Epidermal melanocyte (primary cell): ENCODE measurements at regions not wholly inside any gene's neighbourhood (a gene's known extent, or its start where the extent isn't known, plus 50 kb on each side); places are given as distances from the start of the nearest gene placed in this dataset.

Source experiments
- DNase-seq: peaks from one replicate; pipeline ENCODE4 v3.0.0; 2011; ENCODE audit warnings: low spot score; ENCODE audit not compliant: insufficient read length

DNA sequence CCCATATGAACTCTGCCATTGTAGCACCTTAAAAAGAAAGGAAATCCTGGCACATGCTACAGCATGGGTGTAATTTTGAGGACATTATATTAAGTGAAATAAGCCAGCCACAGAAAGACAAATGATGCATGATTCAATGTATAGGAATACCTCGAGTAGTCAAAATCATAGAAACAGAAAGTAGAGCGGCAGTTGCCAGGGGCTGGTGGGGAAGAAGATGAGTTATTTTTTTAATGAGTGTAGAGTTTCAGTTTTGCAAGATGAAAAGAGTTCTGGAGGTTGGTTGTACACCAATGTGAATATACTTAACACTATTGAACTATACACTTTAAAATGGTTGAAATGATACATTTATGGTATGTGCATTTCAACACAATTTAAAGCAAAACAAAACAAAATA, 133.0 kb downstream of the ZDHHC21 start:
- DNase-seq = no peak

DNA sequence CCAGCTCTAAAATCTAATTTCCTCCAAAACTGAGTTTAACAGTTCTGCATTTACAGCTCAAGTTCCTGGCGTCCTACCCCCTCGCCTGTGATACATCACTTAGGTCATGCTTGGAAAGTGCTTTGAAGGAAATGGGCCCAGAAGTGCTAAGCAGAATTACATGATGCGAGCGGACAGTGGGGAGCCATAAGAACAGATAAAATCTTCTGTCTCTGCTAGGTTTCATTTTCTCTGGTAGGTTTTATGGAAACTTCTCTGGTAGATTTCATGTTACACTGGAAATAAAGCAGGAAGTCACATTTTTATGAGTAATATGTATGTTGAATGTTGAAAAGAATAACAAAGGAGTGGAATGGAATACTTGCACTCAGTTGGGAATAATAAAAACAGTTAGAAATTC, 138.3 kb downstream of the ZDHHC21 start:
- no peak for DNase-seq

DNA sequence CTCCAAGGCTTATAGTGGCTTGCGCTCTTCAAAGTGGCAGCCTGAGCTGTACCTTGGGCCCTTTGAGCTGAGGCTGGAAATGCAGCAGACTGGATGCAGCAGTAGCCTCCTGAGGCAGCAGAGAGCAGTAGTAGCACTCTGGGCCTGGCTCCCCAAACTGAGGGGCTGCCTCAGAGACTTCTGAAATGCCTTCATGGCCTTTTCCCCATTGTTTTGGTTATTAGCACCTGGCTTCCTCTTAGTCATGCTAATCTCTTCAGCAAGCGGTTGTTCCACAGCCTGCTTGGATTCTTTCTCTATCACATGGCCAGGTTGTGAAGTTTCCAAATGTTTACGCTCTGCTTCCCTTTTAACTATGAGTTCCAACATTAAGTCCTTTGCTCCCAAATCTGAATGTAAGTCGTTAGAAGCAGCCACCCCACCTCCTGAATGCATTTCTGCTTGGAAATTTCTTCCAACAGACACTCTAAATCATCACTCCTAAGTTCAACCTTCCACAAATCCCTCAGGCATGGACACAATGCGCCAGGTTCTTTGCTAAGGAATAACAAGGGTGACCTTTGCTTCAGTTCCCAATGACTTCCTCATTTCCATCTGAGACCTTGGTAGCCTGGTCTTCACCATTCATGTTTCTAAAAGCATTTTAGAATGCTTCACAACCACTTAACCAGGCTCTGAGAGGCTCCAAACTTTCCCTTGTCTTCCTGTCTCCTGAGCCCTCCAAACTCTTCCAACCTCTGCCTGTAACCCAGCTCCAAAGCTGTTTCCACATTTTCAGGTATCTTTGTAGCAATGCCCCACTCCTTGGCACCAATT, 145.8 kb downstream of the ZDHHC21 start:
- DNase-seq = no peak

DNA sequence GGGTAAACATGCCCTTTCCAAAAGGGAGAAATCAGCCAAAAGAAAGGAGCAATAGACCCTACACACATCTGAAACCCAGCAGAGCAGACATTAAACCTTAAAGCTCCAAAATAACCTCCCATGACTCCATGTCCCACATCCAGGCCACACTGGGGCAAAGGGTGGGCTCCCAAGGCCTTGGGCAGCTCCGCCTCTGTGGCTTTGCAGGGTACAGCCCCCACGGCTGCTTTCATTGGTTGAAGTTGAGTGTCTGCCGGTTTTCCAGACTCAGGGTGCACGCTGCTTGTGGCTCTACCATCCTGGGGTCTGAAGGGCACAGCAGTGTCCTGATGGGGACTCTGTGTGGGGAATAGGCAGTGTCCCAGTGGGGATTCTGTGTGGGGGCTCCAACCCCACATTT, 146.5 kb downstream of the ZDHHC21 start:
- DNase-seq = no peak

DNA sequence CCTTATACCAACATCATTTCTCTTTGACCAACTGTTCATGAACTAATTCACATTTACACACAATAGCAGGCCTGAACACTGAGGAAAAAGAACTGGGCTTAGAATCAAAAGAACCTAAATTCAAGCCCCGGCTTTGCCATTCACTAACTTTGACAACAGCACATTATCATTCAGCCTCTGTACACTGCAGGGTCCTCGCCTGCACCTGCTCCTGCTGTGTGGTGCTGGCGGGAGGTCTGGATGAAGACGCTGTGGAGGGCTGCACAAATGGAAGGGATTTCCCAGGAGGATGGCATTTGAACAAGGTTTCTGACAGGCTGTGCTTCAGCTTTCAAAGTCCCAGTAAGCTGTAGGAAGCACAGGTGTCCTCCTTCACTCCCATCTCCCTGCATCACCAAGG, 151.2 kb downstream of the ZDHHC21 start:
- DNase-seq = no peak

DNA sequence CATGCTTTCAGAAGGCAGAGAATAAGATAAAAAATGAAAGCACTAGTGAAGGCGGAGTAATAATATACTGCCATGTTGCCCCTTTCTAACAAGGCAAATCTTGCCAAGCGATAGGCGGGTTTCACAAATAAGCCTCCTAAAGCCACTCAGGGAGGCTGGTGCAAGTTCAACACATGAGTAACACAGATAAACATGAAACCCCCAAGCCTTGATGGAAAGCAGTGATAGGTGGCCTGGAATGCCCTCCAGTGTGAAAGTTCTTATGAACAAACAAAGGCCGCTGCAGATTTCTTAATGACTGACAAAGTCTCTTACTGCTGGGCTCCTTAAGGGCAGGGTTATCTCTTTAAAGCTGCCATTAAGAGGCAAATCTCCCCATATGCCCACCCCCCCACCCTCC, 154.7 kb downstream of the ZDHHC21 start:
- DNase-seq = no peak

DNA sequence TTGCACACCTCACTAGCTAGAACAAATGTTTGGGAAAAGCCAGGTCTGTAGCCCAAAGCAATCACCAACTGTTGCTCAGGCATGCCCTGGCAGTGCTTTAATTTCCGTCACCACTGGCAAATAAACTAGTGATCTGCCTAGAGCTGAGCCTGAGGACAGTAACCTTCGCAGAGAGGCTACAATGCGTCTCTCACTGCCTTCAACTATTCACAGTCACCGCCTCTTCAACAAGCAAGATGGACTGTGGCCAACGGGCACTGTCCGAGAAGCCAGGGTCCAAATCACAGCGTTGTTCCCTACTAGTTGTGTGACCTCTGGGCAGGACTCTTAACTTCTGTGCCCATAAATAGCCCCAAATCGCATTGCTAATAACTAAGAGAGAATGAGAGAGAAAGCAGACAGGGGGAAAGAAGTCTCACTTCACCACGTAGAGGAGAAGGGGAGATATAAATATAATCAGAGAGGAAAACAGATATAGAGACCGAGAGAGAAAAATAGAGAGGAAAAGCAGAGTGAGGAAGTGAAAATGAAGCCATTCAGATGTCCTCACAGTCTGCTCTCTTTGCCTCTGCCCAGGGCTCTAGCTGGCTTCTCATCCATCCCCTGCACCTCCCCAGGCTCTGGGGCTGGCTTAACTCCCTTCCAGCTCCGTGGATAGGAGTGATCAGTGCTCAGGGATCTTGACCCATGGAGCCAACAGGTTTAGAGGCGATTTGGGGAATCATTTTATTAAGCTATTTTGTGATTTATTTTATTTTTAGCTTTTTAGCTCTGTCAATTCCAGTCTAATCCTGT, 157.9 kb downstream of the ZDHHC21 start:
- DNase-seq = no peak

DNA sequence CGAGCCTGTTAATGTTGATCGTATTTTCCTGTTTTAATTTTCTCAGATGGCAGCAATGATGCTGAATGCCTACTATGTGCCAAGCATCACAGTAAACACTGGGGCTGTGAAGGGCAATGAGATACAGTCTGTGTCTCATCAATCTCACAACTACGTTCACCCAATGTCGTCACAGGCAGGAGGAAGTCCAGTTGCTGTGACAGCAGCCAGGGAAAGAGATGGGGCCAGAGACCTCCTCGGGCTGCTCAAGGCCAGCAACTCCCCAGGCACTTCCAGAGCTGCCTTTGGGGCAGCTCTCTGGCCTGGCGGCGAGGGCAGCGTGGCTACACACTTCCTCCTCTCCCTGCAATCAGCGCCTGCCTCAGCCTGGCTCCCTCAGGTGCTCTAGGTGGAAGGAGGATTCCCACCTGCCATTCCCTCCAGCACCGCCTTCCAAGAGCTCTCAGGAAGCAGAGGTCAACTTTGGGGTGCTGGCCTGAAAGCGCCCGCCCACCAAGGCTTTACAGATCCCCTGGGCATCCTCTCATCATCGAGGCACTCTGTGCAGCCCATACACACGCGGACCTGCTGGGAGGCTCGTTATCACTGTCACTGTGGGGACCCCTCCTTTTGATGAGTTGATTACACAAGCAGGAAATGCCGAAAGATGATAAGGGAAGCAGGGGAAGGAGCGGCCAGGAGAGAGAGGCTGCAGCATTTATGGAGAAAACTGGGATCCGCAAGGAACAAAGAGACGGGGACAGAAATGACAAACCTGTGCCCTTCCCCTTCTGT, 159.2 kb downstream of the ZDHHC21 start:
- no peak for DNase-seq

DNA sequence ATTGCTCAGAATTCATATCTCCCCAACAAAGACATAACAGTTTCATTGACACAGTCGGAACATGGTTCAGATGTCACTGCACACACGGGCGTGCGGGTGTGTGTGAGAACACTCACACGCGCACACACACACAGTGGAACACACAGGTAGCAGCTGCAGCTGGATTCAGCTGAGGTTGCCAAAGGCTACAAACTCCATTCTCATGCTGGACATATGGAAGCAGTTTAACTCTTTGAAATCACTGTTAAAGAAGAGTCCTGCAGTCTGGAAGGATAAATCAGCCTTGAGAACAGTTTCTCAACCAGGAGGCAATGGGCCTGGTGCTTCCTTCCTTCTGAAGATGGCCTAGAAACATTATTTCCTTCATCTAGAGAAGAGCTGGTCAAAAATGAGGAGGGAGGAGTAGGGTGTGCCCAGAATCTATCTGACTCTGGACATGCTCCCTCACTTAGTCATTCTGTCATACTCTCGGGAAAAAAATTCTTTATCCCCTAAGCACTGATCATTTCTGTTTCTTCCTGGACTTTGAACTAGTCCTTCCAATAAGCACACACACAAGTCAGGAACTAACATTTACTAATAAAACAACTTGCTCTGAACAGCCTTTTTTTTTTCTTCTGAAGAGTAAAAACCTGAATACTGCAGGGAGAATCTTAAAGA, 160.6 kb downstream of the ZDHHC21 start:
- DNase-seq = no peak

DNA sequence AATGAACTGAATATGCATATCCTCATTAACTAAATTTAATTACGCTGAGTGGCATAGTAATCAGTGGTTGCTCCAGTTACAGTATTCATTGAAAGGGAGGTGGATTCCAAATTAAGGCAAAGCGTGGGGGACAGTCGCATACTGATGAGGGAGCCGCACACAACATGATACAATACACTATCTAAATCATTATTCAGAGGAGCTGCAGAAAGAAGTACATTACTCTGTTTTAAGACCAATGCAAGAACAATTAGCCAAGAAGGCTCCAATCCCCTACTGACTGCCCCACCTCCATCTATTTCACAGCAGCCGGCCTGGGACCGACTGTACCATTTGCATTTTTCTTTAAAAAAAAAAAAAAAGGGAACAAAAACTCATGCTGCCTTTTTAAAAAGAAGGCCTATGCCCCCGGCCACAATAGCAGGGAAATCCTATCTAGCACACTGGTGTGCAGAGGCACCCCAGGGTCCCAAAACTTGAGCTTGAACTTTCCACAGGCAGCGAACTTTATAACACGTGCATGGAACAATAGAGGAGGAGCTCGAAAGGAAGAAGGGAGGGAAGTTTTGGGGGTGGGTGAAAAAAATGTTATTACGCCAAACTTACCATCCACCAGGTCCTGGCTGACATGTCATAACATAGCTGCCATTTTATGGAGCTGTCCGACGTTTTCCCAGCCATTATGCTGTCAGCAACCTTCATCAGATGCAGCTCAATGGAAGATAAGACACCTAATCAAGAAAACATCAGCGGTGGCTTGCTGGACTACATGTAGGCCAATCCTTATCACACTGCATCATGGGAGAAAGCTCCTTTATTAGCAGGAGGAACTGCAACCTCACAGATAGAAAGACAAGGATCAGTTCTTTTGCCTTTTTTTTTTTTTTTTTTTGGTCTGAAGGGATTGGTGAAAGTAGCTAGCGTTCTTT, 161.6 kb downstream of the ZDHHC21 start:
- no peak for DNase-seq

DNA sequence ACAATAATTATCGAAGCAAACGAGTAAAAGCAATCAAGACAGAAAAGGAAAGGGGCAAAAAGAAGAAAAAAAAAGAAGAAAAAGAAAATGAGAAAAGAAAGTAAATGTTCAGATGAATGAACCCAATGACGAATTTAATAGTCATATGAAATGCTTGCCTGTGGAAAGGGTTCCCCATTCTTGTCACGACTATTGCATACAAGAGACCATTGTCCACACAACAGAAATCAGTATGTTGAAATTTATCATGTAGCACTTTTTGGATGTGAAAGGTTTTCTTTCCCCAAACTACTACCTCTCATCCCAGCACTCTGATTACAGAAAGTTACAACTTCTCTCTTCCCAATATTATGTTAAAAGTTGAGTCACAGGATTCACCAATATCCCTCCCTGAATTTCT, 162.4 kb downstream of the ZDHHC21 start:
- DNase-seq = no peak

DNA sequence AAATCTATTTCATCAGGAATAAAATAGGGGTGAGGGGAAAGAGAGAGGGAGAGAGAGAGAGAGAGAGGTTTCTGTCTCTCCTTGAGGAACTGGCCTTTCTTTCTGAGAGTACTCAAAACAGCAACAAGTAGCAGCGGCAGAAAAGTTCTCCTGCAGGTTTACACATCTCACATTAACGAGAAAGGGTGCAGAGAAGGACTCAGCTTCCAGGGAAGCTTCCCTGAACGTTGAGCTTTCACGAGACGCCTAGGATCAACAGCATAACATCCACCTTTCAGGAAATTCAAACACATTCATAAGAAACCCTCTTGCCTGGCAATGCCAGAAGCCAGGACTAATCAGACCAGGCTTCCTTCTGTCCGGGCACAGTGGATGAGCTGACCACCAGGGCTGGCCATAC, 162.9 kb downstream of the ZDHHC21 start:
- no peak for DNase-seq

DNA sequence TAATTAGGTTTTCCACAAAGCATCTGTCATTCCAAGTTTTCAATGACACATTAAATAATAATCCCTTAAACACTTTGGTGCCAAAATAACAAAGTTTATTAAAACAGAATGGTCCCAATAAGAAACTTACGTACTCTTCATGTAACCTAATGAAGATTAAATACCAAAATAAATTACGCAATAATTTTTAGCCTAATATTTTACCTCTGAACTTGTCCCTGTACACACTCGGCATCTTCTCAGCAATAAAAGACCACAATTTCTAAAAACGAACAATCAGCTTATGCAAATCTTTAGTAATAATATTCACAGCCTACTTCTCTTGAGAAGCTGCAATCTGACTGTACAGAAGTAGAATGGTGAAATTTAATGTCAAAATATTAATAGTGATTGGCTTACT, 163.6 kb downstream of the ZDHHC21 start:
- no peak for DNase-seq

DNA sequence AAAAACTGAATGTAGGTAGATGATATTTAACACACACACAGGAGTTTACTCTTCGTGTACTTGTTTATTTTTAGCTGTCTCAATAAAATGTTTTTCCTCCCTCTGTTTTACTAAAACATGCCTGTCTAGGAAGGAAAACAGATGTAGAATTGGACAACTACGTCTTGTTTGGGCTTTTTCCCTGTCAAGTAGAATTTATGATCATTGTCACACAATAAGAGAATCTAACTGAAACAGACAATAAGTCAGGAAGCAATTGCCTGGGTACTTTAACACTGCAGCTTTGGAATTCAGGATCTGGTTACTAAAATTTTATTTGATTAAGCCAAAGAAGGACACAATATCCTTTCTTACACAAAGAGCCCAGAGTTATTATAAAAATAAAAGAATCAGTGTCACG, 164.2 kb downstream of the ZDHHC21 start:
- DNase-seq = no peak

DNA sequence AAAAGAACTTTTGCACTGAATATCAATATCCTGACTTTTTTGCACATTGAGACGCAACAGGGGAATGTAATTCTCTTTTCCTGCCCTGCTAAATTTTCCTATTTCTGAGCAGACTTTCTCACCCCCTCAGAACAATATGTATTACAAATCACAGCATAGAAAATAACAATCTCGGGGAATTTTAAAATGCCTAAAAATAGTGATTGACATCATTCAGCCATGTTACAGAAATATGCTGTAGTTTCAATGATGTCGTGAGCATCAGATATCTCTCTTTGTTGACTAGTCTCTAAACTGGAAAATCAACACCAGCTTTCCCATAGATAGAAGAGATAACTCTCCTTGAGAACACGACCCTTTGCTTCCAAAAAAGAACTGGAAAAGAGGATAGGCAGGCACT, 166.7 kb downstream of the ZDHHC21 start:
- no peak for DNase-seq

DNA sequence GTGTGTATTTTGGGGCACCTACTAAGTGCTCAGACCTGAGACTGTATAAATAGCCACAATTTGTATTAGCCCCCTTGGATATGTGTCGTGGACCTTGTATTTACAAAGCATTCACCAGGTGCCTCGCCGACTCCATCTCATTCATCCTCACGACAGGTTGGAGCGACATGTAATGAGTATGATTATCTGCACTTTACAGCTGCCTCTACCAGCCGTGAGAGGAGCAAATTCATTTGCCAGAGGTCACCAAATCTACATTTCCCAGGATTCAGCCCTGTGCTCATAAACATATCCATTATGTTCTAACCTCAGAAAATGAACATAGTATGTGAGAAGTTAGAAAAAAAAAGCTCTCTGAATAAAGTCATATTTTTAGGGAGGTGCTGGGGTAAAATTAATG, 167.4 kb downstream of the ZDHHC21 start:
- no peak for DNase-seq

DNA sequence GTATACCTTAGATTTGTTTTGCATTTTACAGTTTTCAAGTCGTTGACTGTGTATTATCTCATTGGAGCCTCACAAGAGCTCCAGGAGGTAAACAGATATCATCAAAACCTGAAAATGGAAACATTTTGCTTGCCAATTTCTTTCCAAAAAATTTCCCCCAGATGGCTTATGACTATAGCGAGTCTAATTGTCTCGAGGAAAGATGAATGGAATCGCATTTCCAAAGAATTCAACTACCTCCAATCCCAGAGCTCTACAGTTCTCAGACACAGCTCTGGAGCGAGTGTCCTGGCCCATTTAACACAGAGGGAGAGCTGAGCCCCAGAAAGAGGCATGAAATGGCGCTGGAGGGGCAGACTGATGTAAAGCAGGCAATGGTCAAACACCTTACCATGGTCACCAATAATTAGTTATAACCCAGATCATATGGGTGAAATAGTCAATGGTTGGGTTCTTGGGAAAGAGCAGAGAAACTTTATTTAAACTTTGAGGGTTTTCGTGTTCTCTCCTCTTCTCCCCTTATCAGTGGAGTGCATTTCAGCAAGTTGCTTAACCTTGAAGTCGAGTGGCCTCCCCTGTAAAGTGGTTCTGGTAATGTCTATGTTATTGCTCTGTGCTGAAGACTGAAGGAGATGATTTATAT, 168.2 kb downstream of the ZDHHC21 start:
- DNase-seq = no peak

DNA sequence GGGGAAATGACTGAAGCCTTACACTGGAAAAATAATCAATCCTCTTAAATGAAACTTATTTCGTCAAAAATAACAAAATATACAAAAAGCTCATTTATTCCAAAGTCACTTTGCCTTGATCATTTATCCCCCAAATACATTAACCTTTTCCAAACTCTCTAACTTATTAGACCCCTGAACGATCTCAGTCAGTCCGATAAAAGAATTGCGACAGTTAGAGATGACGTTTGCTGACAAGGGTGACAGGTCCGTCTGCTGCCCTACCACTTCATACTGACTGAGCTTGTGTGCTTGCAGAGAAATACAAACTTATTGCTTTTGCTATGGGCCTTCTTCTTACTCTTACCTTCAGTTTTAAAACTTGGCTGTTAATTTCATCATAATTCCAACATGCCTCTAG, 169.7 kb downstream of the ZDHHC21 start:
- DNase-seq = no peak

DNA sequence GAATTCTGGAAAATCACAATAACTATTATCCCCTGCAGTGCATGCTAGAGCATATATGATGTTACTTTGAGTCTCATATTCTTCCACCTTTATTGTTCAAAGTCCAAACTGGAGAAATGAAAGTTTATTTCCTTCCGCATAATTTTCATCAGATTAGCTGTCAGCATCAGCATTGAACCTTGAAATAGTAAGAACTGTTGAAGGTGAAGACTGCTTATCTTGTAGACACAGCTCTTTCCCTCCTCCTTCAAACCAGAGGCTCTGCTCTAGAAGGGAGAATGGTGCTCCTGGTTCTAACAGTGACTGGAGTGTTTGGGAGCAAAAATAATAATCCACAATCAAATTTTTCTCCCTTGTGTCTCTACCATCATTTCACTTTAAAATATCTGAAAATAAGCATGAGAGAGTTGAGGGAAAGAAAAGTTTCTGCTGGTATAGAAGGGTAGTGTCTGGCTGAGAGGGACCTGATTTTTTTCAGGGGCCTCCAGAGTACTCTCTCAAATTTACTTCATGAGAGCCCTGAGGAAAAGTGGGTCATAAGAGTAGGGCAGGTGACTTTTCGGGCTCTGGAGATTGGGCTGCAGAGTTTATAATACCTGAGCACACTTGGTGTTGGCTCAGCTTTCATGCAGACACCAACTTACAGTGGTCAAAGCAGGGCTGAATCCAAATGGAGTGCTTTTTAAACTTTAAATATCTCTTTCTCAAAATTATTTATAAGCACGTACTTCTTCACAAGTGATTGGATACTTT, 170.4 kb downstream of the ZDHHC21 start:
- DNase-seq = no peak
